ENCODE measurements at regions not wholly inside any gene's neighbourhood (a gene's known extent, or its start where the extent isn't known, plus 50 kb on each side); places are given as distances from the start of the nearest gene placed in this dataset.
"Not testable (repeated sequence)": the region's sequence is repeated elsewhere in the genome, so short reads cannot be mapped to it uniquely, and the experiment has no call there.

DNA sequence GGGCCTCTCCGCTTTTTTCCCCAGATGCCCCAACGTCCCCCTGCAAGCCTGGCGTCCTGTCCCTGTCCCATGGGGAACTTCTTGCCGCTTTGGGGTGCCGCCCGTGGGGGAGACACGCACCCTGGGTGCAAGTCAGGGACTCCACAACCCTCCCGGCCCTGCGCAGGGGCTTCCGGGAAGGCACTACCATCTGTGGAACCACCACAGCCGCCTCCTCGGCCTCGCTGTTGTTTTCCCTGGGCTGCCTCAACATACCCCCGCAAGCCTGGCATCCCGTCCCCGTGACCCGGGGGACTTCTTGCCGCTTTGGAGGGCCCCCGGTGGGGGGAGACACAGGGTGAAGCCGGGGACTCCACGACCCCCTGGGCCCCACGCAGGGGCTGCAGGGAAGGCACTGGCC, 238.4 kb downstream of the TUBA3C start:
- H3K4me3 ChIP-seq (ENCODE audit: low read length): no peak overlapping the region
- no peak overlapping the region for H3K9ac ChIP-seq (ENCODE audit: low read length)
- H3K79me2 ChIP-seq (ENCODE audit: low read length): no peaks in the 10 kb centered on the region
- no peaks in the 10 kb centered on the region for H3K36me3 ChIP-seq (replicated peaks; ENCODE audit: low read depth, low read length)
- H4K20me1 ChIP-seq (ENCODE audit: insufficient read depth, low read length): no peaks in the 10 kb centered on the region
- H3K4me2 ChIP-seq (ENCODE audit: low read length): no peak overlapping the region
- H3K9me3 ChIP-seq (ENCODE audit: insufficient read depth, low read length): no peaks in the 10 kb centered on the region
- no peak overlapping the region for H2AFZ ChIP-seq (ENCODE audit: low read depth, low read length)
- H3K27ac ChIP-seq (ENCODE audit: low read length): no peak overlapping the region
- no peak for TF ChIP-seq EZH2phosphoT487 (IDR thresholded peaks at IDR 0.05; ENCODE audit: low read depth)
- TF ChIP-seq, protein P1, sequence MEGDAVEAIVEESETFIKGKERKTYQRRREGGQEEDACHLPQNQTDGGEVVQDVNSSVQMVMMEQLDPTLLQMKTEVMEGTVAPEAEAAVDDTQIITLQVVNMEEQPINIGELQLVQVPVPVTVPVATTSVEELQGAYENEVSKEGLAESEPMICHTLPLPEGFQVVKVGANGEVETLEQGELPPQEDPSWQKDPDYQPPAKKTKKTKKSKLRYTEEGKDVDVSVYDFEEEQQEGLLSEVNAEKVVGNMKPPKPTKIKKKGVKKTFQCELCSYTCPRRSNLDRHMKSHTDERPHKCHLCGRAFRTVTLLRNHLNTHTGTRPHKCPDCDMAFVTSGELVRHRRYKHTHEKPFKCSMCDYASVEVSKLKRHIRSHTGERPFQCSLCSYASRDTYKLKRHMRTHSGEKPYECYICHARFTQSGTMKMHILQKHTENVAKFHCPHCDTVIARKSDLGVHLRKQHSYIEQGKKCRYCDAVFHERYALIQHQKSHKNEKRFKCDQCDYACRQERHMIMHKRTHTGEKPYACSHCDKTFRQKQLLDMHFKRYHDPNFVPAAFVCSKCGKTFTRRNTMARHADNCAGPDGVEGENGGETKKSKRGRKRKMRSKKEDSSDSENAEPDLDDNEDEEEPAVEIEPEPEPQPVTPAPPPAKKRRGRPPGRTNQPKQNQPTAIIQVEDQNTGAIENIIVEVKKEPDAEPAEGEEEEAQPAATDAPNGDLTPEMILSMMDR (IDR thresholded peaks at IDR 0.05; ENCODE audit: low read depth, low read length): no peak
- no peaks in the 10 kb centered on the region for H3K27me3 ChIP-seq (ENCODE audit: low read depth, low read length)
- H3K4me1 ChIP-seq (ENCODE audit: low read length): no peaks in the 10 kb centered on the region

GRCh38 chr13:18936104-18936503, 245.5 kb downstream of the TUBA3C start:
- Histone ChIP-seq H3K36me3 (replicated peaks; ENCODE audit: low read depth, low read length) (no peaks in the 10 kb centered on the region), H3K4me1 (ENCODE audit: low read length) (no peaks in the 10 kb centered on the region), H3K27me3 (ENCODE audit: low read depth, low read length) (no peaks in the 10 kb centered on the region), H3K4me2 (ENCODE audit: low read length) (no peak overlapping the region), H3K9ac (ENCODE audit: low read length) (no peak overlapping the region), H3K27ac (ENCODE audit: low read length) (no peak overlapping the region), H3K4me3 (ENCODE audit: low read length) (no peak overlapping the region), H3K9me3 (ENCODE audit: insufficient read depth, low read length) (no peaks in the 10 kb centered on the region), H4K20me1 (ENCODE audit: insufficient read depth, low read length) (no peaks in the 10 kb centered on the region), H3K79me2 (ENCODE audit: low read length) (no peaks in the 10 kb centered on the region), H2AFZ (ENCODE audit: low read depth, low read length) (no peak overlapping the region)
- TF ChIP-seq, protein P1 (IDR thresholded peaks at IDR 0.05; ENCODE audit: low read depth, low read length): no peak
- TF ChIP-seq EZH2phosphoT487 (IDR thresholded peaks at IDR 0.05; ENCODE audit: low read depth): no peak

- H3K36me3 ChIP-seq (replicated peaks; ENCODE audit: low read depth, low read length): no peaks in the 10 kb centered on the region
- no peak for TF ChIP-seq EZH2phosphoT487 (IDR thresholded peaks at IDR 0.05; ENCODE audit: low read depth)
- TF ChIP-seq, protein P1 (IDR thresholded peaks at IDR 0.05; ENCODE audit: low read depth, low read length): no peak
- no peaks in the 10 kb centered on the region for H4K20me1 ChIP-seq (ENCODE audit: insufficient read depth, low read length)
- H3K9me3 ChIP-seq (ENCODE audit: insufficient read depth, low read length): no peaks in the 10 kb centered on the region
- H3K4me3 ChIP-seq (ENCODE audit: low read length): no peak overlapping the region
- no peaks in the 10 kb centered on the region for H3K27me3 ChIP-seq (ENCODE audit: low read depth, low read length)
- no peak overlapping the region for H2AFZ ChIP-seq (ENCODE audit: low read depth, low read length)
- H3K79me2 ChIP-seq (ENCODE audit: low read length): no peaks in the 10 kb centered on the region
- H3K4me2 ChIP-seq (ENCODE audit: low read length): no peak overlapping the region
- no peak overlapping the region for H3K27ac ChIP-seq (ENCODE audit: low read length)
- H3K4me1 ChIP-seq (ENCODE audit: low read length): no peaks in the 10 kb centered on the region
- H3K9ac ChIP-seq (ENCODE audit: low read length): no peak overlapping the region
These were observed 260.6 kb downstream of the TUBA3C start for GRCh38 chr13:18921063-18921462.

DNA sequence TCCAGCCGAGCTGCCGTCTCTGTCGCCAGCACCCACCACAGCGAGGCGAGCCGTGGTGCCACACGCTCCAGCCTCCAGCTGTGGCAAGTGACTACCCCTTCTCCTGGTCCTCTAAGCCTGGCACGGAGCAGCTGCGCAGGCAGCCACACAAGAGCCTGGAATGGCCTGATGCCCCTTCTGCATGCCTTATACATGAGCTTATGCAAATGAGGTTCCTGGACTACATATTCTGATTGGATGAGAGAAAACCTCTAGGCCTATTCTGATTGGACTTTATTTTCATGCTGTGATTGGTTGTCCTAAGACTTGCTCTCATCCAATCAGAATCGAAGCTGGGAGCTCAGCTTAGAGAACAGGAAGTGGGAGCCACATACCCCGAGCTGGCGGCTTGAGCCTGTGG, 276.5 kb downstream of the TUBA3C start:
- not testable (repeated sequence) for H3K4me3 ChIP-seq (ENCODE audit: low read length); H3K27me3 ChIP-seq (ENCODE audit: low read depth, low read length); H3K9me3 ChIP-seq (ENCODE audit: insufficient read depth, low read length); H4K20me1 ChIP-seq (ENCODE audit: insufficient read depth, low read length); H3K79me2 ChIP-seq (ENCODE audit: low read length); H3K9ac ChIP-seq (ENCODE audit: low read length); H3K36me3 ChIP-seq (replicated peaks; ENCODE audit: low read depth, low read length); H3K27ac ChIP-seq (ENCODE audit: low read length); H3K4me1 ChIP-seq (ENCODE audit: low read length); H3K4me2 ChIP-seq (ENCODE audit: low read length); H2AFZ ChIP-seq (ENCODE audit: low read depth, low read length)

DNA sequence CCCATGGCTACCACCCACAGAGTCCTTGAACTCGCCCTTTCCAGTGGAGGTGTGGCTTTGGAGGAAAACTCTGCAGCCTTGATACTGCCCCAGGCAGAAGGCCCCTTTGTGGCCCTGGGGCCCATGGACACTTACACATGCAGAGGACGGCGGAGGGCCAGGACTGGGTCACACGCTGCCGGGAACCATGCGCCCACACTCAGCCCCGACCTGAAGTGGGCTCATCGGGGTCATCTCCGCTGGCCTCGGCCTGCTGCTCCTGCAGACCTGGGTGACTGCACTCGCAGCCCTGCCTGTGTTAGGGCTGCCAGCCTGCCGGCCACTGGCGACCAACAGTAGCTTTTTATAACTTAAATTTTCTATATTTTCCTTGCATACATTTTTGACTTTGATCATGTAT, 286.2 kb downstream of the TUBA3C start:
- H3K9me3 ChIP-seq (ENCODE audit: insufficient read depth, low read length); H3K36me3 ChIP-seq (replicated peaks; ENCODE audit: low read depth, low read length); H4K20me1 ChIP-seq (ENCODE audit: insufficient read depth, low read length); H3K27ac ChIP-seq (ENCODE audit: low read length); H3K4me1 ChIP-seq (ENCODE audit: low read length); H3K79me2 ChIP-seq (ENCODE audit: low read length); H2AFZ ChIP-seq (ENCODE audit: low read depth, low read length); H3K4me3 ChIP-seq (ENCODE audit: low read length); H3K27me3 ChIP-seq (ENCODE audit: low read depth, low read length); H3K9ac ChIP-seq (ENCODE audit: low read length); H3K4me2 ChIP-seq (ENCODE audit: low read length): not testable (repeated sequence)

- H3K27ac ChIP-seq (ENCODE audit: low read length); H2AFZ ChIP-seq (ENCODE audit: low read depth, low read length); H3K27me3 ChIP-seq (ENCODE audit: low read depth, low read length); H3K4me1 ChIP-seq (ENCODE audit: low read length); H4K20me1 ChIP-seq (ENCODE audit: insufficient read depth, low read length); H3K9me3 ChIP-seq (ENCODE audit: insufficient read depth, low read length); H3K79me2 ChIP-seq (ENCODE audit: low read length); H3K36me3 ChIP-seq (replicated peaks; ENCODE audit: low read depth, low read length); H3K4me3 ChIP-seq (ENCODE audit: low read length); H3K4me2 ChIP-seq (ENCODE audit: low read length); H3K9ac ChIP-seq (ENCODE audit: low read length): not testable (repeated sequence)
These were observed 290.4 kb downstream of the TUBA3C start for GRCh38 chr13:18891242-18891641.

DNA sequence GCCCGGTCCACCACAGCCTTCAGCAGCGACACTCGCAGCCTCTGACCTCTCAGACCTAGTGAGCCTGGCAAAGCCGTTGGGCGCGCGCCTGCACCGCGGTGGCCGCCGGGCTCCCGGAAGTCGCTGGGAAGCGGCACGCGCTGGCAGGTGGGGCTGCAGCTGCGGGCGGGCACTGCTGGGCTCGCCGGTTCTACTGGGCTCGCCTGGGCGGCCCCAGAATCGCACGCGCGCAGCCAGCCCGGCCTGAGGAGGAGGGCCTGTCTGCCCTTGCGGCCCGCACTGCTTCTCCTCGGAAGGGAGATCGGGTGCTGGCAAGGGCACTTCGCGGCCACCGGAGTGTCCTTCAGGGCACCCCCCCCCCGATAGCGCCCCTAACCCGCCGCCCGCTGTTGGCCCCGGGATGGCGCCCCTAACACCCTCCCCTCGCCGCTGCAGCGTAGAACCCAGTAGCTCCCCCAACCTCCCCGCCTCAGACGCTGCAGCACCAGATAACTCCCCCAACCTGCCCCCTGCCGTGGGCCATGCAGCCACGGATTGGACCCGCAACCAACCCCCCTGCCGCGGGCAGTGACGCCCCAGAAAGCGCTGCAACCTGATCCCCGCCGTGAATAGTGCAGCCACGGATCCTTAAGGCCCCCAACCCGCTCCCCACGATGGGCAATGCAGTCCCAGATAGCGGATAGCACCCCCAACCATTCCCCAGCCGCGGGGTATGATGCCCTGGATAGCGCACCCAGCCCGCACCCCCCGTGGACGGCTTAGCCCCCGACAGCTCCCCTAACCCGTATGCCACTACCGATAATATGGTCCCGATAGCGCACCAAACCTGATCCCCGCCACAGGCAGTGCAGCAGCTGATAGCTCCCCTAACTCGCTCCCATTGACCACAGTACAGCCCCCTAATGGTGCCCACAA, 306.5 kb downstream of the TUBA3C start:
- not testable (repeated sequence) for H3K4me1 ChIP-seq (ENCODE audit: low read length); H3K9me3 ChIP-seq (ENCODE audit: insufficient read depth, low read length); H2AFZ ChIP-seq (ENCODE audit: low read depth, low read length); H4K20me1 ChIP-seq (ENCODE audit: insufficient read depth, low read length); H3K27ac ChIP-seq (ENCODE audit: low read length); H3K4me2 ChIP-seq (ENCODE audit: low read length); H3K4me3 ChIP-seq (ENCODE audit: low read length); H3K36me3 ChIP-seq (replicated peaks; ENCODE audit: low read depth, low read length); H3K9ac ChIP-seq (ENCODE audit: low read length); H3K79me2 ChIP-seq (ENCODE audit: low read length); H3K27me3 ChIP-seq (ENCODE audit: low read depth, low read length)
